Right lobe of liver (tissue), 6 donors: ENCODE measurements at regions not wholly inside any gene's neighbourhood (a gene's known extent, or its start where the extent isn't known, plus 50 kb on each side); places are given as distances from the start of the nearest gene placed in this dataset.

Source experiments
- ATAC-seq, 4 donors: fragments of 200-7000 bp; cut with Tn5 transposase; one replicate each; pipeline ENCODE4 v1.9.1; 2020; ENCODE audit warnings: mild to moderate bottlenecking in 4 of 4, moderate library complexity in 4 of 4
- DNase-seq, 3 donors: peaks; one replicate each; pipeline ENCODE4 v3.0.0-alpha.2; 2020
- H3K27ac ChIP-seq, 3 donors: fragments of 200-600 bp; one replicate each; pipeline ENCODE4 v1.8.0; 2022
- H3K27me3 ChIP-seq, 2 donors: fragments of 200-600 bp; one replicate each; pipeline ENCODE4 v1.8.0; 2022
- H3K36me3 ChIP-seq, 4 donors: fragments of 200-600 bp; sonication (generic) in 1 of 4; one replicate each; pipeline versions ENCODE4 v1.5.1 to v1.8.0; 2017 to 2022; ENCODE audit warnings: control low read depth in 1 of 4
- H3K4me1 ChIP-seq, 4 donors: fragments of 200-600 bp; sonication (generic) in 1 of 4; one replicate each; pipeline versions ENCODE4 v1.5.1 to v1.8.0; 2017 to 2022; ENCODE audit warnings: control low read depth in 1 of 4
- H3K4me3 ChIP-seq, 3 donors: fragments of 200-600 bp; one replicate each; pipeline ENCODE4 v1.8.0; 2022
- H3K9me3 ChIP-seq, 4 donors: fragments of 200-600 bp; sonication (generic) in 1 of 4; one replicate each; pipeline versions ENCODE4 v1.5.1 to v1.8.0; 2017 to 2022; ENCODE audit warnings: control low read depth in 1 of 4
- POLR2A ChIP-seq: fragments of 450-650 bp; IDR thresholded peaks from one replicate; pipeline ENCODE4 v1.6.1; 2017; ENCODE audit warnings: antibody characterized with exemption, mild to moderate bottlenecking
- WGBS: methylation state at CpG from one replicate; pipeline ENCODE4 v1.1.6; 2018; ENCODE audit warnings: low coverage, low lambda C conversion rate; ENCODE audit not compliant: insufficient coverage; ENCODE audit errors: missing lambda C conversion rate; 5-methylcytosine and 5-hydroxymethylcytosine counted together
- intact Hi-C, 2 donors: fragments of 100-400 bp; cut with DNase I; formaldehyde crosslinking; loops; one replicate each; pipeline versions ENCODE4 v1.11.2 to v1.14.1; 2022
- microRNA-seq, 2 donors: library from miRNA; unstranded; fragments of <30 nt; microRNA quantifications; one replicate each; pipeline ENCODE4, GENCODE V29; 2019 to 2020
- small RNA-seq, 2 experiments: library from RNA; depleted of rRNA; stranded (forward); fragments of <200 nt; gene quantifications; one replicate each; pipeline ENCODE3, GENCODE V24; 2016
- TF ChIP-seq, protein P1 (sequence below), 4 donors: fragments of 200-600 bp in 3 of 4; fragments of 450-650 bp in 1 of 4; IDR thresholded peaks; one replicate each; pipeline versions ENCODE4 v1.5.1 to v1.8.0; 2016 to 2022; ENCODE audit warnings: antibody characterized with exemption in 4 of 4, mild to moderate bottlenecking in 2 of 4
- donor health status: DM: no; HTN: yes; CAD: no.
- donor health status: DM: no; HTN: no; CAD: no.
- donor health status: DM: no; HTN: no; CAD: no.
- donor health status: DM: no; HTN: yes; CAD: no.
- donor health status: DM: no; HTN: yes; CAD: no.

DNA sequence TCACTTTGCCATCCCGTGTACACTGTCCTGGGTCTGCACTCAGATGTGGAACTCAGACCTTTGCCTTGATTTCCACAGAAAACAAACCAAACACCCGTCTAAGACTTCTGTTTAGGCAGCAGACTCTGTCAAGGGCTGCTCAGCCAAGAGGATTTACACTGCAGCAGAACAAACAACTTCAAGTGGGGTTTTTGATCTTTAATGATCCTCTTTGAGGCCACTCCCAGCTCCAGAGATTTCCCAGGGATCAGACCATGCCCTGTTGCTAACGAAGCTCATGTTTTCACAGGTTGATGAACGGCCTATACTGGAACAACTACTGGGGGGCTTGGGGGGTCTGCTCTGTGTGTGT, 52.5 kb upstream of the LGALSL start:
- Histone ChIP-seq H3K36me3 (no peaks in the 10 kb centered on the region), H3K4me1 (peaks cover 0 to 47% (median 20%) of the 10 kb centered on the region in 4 donors), H3K9me3 (no peaks in the 10 kb centered on the region), H3K27ac (no peak overlapping the region), H3K27me3 (no peaks in the 10 kb centered on the region), H3K4me3 (no peak overlapping the region)
- WGBS: 45% methylated on average over 4 of the region's 4 CpGs
- intact Hi-C loops: no loop called here
- ATAC-seq (no peak), DNase-seq (no peak)
- TF ChIP-seq POLR2A: no peak
- TF ChIP-seq, protein P1, sequence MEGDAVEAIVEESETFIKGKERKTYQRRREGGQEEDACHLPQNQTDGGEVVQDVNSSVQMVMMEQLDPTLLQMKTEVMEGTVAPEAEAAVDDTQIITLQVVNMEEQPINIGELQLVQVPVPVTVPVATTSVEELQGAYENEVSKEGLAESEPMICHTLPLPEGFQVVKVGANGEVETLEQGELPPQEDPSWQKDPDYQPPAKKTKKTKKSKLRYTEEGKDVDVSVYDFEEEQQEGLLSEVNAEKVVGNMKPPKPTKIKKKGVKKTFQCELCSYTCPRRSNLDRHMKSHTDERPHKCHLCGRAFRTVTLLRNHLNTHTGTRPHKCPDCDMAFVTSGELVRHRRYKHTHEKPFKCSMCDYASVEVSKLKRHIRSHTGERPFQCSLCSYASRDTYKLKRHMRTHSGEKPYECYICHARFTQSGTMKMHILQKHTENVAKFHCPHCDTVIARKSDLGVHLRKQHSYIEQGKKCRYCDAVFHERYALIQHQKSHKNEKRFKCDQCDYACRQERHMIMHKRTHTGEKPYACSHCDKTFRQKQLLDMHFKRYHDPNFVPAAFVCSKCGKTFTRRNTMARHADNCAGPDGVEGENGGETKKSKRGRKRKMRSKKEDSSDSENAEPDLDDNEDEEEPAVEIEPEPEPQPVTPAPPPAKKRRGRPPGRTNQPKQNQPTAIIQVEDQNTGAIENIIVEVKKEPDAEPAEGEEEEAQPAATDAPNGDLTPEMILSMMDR (IDR thresholded peaks at IDR 0.05): no peak

DNA sequence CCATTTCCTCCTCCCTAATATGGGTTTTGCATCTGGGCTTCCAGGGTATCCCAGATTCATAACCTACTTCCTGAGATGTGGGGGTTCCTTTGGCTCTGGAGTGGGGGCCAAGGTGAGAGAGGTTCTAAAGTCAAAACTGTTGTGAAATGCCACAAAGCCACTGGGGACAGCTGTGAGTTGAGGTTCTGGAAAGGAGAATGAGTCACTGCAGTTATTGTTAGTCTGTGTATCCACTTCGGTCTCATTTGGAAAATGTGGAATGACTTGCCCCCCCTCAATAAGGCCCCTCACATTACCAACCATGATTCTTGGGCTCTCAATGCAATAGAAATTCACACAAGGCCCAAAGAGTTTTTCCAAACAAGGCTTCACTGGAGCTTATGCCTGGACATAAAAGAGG, 51.1 kb upstream of the LGALSL start:
- no peaks in the 10 kb centered on the region for H3K36me3 ChIP-seq
- peaks cover 0 to 55% (median 24%) of the 10 kb centered on the region in 4 donors for H3K4me1 ChIP-seq
- intact Hi-C loops: no loop called here
- WGBS: 45% methylated on average over 1 of the region's 1 CpG
- TF ChIP-seq, protein P1 (IDR thresholded peaks at IDR 0.05): no peak
- TF ChIP-seq POLR2A: no peak
- H3K9me3 ChIP-seq: no peaks in the 10 kb centered on the region
- no peaks in the 10 kb centered on the region for H3K27me3 ChIP-seq
- H3K4me3 ChIP-seq: no peak overlapping the region
- DNase-seq (no peak), ATAC-seq (peak in 1 of 4 donors; percentile 3)
- H3K27ac ChIP-seq: peak overlapping the region in 2 of 3 donors; percentile 48 to 73

DNA sequence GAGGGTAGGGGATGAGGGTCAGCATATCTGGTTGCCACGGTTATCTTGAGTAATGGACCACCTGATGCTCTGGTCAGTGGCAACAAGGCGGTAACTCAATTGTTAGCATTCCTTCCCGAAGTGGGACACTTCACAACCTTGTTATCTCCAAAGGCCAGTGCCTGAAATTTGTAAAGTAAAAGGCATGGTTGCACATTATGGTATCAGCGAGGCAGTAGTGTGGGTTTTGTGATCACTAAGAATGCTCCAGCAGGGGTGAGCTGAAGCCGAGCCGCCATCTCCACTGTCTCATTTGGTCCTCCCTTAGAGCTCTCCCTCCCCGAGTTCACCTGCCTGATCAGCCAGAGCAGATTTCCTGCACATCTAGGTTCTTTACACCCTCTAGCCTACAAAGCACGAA, 50.5 kb upstream of the LGALSL start:
- TF ChIP-seq, protein P1 (IDR thresholded peaks at IDR 0.05): no peak
- TF ChIP-seq POLR2A: no peak
- 45% methylated on average over 5 of the region's 8 CpGs for WGBS
- intact Hi-C loops: no loop called here
- Histone ChIP-seq H3K4me1 (peaks cover 0 to 55% (median 24%) of the 10 kb centered on the region in 4 donors), H3K4me3 (no peak overlapping the region), H3K27ac (peak overlapping the region; percentile 41 to 73 (median 48)), H3K36me3 (no peaks in the 10 kb centered on the region), H3K9me3 (no peaks in the 10 kb centered on the region), H3K27me3 (no peaks in the 10 kb centered on the region)
- DNase-seq (no peak), ATAC-seq (no peak)

DNA sequence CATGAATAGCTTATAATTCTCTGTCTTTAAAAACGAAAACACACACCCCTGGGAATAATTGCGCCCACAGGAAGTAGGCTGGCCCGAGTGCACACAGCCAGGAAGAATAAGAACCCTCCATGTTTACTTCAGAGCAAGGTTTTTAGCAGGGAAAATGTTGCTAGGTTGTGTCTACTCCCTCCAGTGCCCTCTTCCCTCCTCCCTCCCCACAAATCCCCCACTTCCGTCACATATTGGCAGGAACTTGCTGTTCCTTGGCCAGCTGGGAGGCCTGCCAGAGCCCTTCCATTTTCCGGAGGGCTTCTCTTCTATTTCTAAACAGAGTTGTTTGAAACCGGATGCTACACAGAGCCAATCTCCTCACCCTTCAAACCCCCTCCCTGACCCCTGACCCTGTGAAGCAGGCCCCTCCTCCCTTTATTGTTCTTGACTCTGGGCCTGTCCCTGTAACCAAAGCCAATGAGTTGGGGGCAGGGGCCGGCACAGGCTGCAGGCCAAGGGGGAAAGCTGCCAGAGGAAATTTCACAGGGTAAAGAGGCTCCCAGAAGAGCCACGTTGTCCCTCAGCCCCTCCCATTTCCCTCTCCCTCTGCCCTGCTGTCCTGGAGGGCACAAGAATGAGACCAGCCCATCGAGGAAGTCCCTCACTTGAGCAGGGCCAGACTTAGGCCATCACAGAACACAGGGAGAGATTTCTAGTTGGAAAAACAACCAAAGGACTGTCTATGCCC, 49.8 kb upstream of the LGALSL start:
- TF ChIP-seq, protein P1 (IDR thresholded peaks at IDR 0.05): no peak
- peak; percentile 6 for TF ChIP-seq POLR2A
- peak; percentile 87 to 96 (median 90) for DNase-seq
- Histone ChIP-seq H3K9me3 (no peaks in the 10 kb centered on the region), H3K4me1 (peaks cover 0 to 55% (median 24%) of the 10 kb centered on the region in 4 donors), H3K27ac (peak overlapping the region; percentile 41 to 73 (median 42)), H3K36me3 (no peaks in the 10 kb centered on the region), H3K27me3 (no peaks in the 10 kb centered on the region), H3K4me3 (peak overlapping the region in 2 of 3 donors; percentile 8 to 19)
- peak; percentile 76 to 87 (median 80) for ATAC-seq
- intact Hi-C loops: no loop called here
- 8% methylated on average over 9 of the region's 9 CpGs for WGBS

Small RNA genes lying in the stretch of these regions (microRNA-seq; reads per million reads assigned to microRNA genes)
- gene MIR4433A (0 reads per million in 2 donors), gene MIR4433B (0 reads per million in 2 donors)

Small RNA genes lying in the stretch of these regions (small RNA-seq; reads per million reads assigned to genes)
- gene AC012368.3: 0 reads per million in 2 experiments
- 0 reads per million in 2 experiments for gene MIR4433B
